NCI-H2081 treated with DMSO at 0.1 percent for 48 hours (cell line): ENCODE measurements at regions not wholly inside any gene's neighbourhood (a gene's known extent, or its start where the extent isn't known, plus 50 kb on each side); places are given as distances from the start of the nearest gene placed in this dataset.

Experiments used
- DNase-seq: peaks from one replicate; lab custom pipeline; 2025; lab: John Stamatoyannopoulos, UW

DNA sequence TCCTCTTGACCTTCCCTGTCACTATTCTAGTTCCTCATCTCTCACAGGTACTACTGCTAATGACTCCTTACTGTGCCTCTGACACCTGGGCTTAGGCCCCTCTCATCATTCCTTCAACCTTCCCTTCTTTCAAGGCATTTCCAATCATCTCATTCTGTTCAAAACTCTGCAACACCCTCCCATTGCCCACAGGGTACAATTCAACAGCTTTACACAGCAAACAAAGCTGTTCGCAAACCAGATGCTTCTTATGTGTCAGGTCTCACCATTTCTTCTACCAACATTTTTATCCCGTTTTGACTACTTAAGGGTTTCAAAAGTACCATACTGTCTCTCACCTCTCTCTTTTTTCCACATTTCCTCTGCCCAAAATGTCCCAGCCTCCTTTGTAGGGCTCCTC, 84.4 kb upstream of the ID4 start:
- no peak for DNase-seq

- peak; percentile 90 for DNase-seq
Observed at GRCh38 chr6:19753826-19754225, 83.3 kb upstream of the ID4 start.

DNA sequence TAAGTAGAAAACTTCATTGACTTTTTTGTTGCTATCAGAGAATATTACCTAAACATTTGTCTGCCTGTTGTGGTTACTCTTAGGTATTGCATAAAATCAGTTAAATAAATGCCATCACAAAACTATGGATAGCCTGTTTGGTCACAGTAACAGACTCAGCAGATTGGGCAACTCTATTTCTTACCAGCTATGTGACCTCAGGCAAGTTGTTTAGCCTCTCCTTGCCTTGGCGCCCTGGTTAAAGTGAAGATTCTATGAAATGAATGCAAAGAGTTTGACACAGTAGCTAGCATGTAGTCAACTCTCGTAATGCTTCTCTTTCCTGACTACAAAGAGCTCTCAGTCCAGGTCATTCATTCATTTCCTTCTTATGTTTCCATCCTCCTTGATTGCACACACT, 82.5 kb upstream of the ID4 start:
- no peak for DNase-seq

GRCh38 chr6:19755181-19755580, 82.0 kb upstream of the ID4 start:
- DNase-seq = no peak

GRCh38 chr6:19757036-19757435, 80.1 kb upstream of the ID4 start:
- DNase-seq = no peak

- no peak for DNase-seq
Observed at GRCh38 chr6:19759117-19759880, 77.9 kb upstream of the ID4 start.

- DNase-seq = no peak
Observed at GRCh38 chr6:19761121-19761520, 76.0 kb upstream of the ID4 start.

GRCh38 chr6:19771753-19772336, 65.3 kb upstream of the ID4 start:
- DNase-seq = no peak

DNA sequence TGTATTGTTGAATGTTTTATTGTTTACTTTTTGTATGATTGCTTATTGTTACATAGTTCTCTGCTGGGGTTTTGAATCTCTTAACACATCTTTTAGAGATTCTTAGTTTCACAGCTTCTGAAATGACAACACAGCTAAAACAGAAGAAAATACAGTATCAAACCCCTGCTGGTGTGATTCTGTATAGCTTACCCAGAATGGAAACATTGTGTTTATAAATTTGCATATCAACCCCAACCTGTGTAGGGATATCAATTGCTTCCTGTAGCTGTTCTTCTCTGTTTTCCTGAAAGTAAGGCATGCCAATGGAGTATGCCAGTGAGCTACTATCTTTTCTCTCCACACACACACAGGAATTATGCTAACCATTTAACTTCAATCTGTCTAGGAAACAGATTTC, 64.3 kb upstream of the ID4 start:
- DNase-seq = no peak

GRCh38 chr6:19781269-19781668, 55.9 kb upstream of the ID4 start:
- no peak for DNase-seq

DNA sequence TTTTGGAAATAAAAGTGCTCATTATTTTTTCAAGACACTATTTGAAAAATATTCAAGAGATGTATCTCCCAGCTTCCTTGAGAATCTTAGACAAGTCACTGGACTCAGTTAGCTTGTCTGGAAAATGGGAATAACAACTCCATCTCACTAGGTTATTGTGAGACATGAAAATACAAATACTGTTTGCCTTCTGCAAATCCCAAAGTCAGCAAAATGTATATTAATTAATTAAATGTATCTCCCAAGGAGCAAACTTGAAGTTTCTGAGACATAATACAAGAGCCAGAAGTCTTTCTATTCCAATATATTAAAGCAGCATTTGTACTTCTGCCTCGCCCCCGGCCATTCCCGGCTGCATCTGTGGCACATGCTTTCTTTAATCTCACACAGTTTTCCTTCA, 54.6 kb upstream of the ID4 start:
- DNase-seq = no peak
